K562 (cell line): ENCODE measurements at regions not wholly inside any gene's neighbourhood (a gene's known extent, or its start where the extent isn't known, plus 50 kb on each side); places are given as distances from the start of the nearest gene placed in this dataset.

ENCODE experiments used
- HNRNPK ChIP-seq: fragments of 200-400 bp; formaldehyde crosslinking; IDR thresholded peaks from one replicate; pipeline ENCODE4 v1.6.1; 2018; ENCODE audit warnings: mild to moderate bottlenecking, low read depth, low read length; ENCODE audit not compliant: poor library complexity, severe bottlenecking
- IRF9 ChIP-seq: fragments of 450-650 bp; IDR thresholded peaks from 2 replicates; pipeline ENCODE4 v1.6.1; 2016; ENCODE audit warnings: missing biosample characterization, missing genetic modification characterization
- KDM1A ChIP-seq, 2 experiments: fragments of 450-650 bp; IDR thresholded peaks; 2 replicates each; pipeline ENCODE4 v1.6.1; 2016; ENCODE audit warnings: mild to moderate bottlenecking in 2 of 2
- NKRF ChIP-seq: fragments of 450-650 bp; IDR thresholded peaks from 2 replicates; pipeline ENCODE4 v1.6.1; 2016; ENCODE audit warnings: borderline replicate concordance
- RFX5 ChIP-seq: IDR thresholded peaks from 2 replicates; pipeline ENCODE4 v1.6.1; 2011; ENCODE audit warnings: low read depth, mild to moderate bottlenecking, improper control_type of control experiment, low read length
- ZNF143 ChIP-seq: sonication (generic); formaldehyde crosslinking; IDR thresholded peaks from 2 replicates; pipeline ENCODE4 v1.9.0; 2022; ENCODE audit warnings: mild to moderate bottlenecking, missing genetic modification reagents
- ZNF217 ChIP-seq: sonication (generic); formaldehyde crosslinking; IDR thresholded peaks from 2 replicates; pipeline ENCODE4 v1.8.0; 2022; ENCODE audit warnings: mild to moderate bottlenecking, missing genetic modification reagents
- ZNF354B ChIP-seq: fragments of 250-450 bp; sonication (Bioruptor Pico); IDR thresholded peaks from 2 replicates; pipeline ENCODE4 v1.4.0; 2020

DNA sequence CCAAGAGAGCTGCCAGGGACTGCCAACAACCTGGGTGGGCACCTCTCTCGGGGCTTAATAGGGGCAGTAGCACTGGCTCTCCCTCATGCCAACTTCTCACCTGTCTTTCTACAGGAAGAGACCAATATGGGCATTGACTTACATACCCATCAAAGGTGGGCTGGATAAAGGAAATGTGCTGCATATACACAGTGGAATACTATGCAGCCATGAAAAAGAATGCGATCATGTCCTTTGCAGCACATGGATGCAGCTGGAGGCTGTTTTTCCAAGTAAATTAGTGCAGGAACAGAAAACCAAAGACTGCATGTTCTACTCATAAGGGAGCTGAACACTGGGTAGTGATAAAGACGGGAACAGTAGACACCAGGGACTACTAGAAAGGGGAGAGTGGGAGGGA, 172.5 kb downstream of the URB2 start:
- TF ChIP-seq HNRNPK (no peak), ZNF354B (CRISPR knock-in tag) (no peak), ZNF217 (CRISPR knock-in tag) (no peak), ZNF143 (no peak), IRF9 (tag) (no peak), RFX5 (no peak), KDM1A (IDR thresholded peaks at IDR 0.05) (peak; percentile 6 to 45; a peak in 1 of 4 replicates), NKRF (no peak)
